SIG-M5 treated with dmso at 0.1 percent for 504 hours (cell line): ENCODE measurements at regions not wholly inside any gene's neighbourhood (a gene's known extent, or its start where the extent isn't known, plus 50 kb on each side); places are given as distances from the start of the nearest gene placed in this dataset.
A peak's percentile ranks its signal among the peaks of the same experiment; 100 is the strongest.
"Not testable (repeated sequence)": the region's sequence is repeated elsewhere in the genome, so short reads cannot be mapped to it uniquely, and the experiment has no call there.

Source experiments
- DNase-seq: peaks from one replicate; lab custom pipeline; 2025; ENCODE audit not compliant: unreplicated experiment; lab: John Stamatoyannopoulos, UW

GRCh38 chr13:99743094-99743493 is 228.5 kb downstream of the ZIC5 start:
- no peak for DNase-seq

GRCh38 chr13:99741960-99742359 is 229.6 kb downstream of the ZIC5 start:
- DNase-seq = no peak

GRCh38 chr13:99740251-99740979 is 231.2 kb downstream of the ZIC5 start:
- no peak for DNase-seq

- DNase-seq = no peak
Measured at GRCh38 chr13:99738626-99739025, 232.9 kb downstream of the ZIC5 start.

- no peak for DNase-seq
Measured at GRCh38 chr13:99737481-99738245, 233.9 kb downstream of the ZIC5 start.

DNA sequence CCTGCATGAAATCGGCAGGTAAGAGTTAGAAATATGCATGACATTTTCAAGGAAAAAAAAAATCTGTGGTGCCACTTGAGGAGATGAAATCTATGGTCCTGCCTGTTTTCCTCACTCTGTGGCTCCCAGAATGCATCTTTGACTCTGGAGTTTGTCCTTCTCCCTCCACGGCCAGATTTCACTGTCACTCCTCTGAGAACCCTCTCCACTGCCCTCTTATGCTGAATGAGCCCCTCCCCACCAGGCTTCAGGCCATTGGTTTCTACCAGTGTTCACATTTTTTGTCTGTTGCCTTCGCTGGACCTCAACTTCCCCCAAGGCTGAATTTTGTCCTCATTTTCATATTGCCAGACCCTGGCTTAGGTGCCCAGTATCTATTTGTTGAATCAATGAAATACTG is 235.0 kb downstream of the ZIC5 start:
- no peak for DNase-seq

- DNase-seq = no peak
Measured at GRCh38 chr13:99734013-99734693, 232.9 kb downstream of the TM9SF2 start.

DNA sequence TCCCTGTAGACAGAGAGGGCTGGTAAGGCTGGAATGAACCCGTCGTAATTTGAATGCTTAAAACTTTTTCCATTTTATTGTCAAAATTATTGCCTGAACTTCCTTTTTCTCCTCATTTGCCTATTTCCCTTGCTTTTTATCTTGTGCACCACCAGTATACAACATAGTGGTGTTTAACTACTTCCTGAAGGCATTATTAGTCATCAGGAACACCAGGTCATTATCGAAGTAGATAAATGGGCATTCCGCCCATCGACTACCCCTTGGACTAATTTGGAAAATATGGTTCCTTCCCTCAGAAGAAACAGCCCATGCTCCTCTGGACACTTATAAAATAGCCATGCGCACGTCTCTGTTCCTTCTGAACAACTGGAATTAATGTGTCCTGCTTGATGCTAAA is 232.1 kb downstream of the TM9SF2 start:
- DNase-seq = no peak

DNA sequence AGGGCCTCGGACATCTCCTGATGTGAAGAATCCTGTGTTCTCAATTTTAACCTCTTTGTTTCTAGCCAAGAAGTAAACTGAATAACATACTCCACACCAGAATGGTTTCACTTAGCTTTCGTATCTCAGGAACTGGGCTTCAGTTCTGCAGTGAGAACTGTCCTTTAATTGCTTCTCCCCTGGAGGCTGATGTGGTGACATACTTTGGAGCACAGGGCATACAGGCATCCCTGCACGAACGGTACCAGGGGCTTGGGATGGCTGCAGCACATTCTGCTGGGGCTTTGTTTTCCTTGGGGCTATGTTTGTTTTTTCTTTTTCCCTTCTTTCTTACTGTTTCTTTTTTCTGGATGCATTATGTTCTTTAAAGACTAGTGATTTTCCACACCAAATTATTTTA is 230.5 kb downstream of the TM9SF2 start:
- DNase-seq = no peak

GRCh38 chr13:99730403-99730802 is 229.1 kb downstream of the TM9SF2 start:
- no peak for DNase-seq

GRCh38 chr13:99729745-99730144 is 228.5 kb downstream of the TM9SF2 start:
- no peak for DNase-seq

DNA sequence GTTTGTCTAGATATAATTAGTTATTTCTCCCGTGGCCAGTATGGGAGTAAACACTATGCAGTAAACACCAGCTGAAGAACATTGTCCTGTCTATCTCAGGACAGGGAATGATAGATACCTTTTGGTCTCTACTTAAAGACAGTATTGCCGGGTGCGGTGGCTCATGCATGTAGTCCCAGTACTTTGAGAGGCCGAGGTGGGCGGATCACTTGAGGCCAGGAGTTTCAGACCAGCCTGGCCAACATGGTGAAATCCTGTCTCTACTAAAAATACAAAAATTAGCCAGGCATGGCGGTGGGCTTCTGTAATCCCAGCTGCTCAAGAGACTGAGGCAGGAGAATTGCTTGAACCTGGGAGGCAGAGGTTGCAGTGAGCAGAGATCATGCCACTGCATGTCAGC is 226.4 kb downstream of the TM9SF2 start:
- not testable (repeated sequence) for DNase-seq

- DNase-seq = no peak
Measured at GRCh38 chr13:99726282-99726894, 225.1 kb downstream of the TM9SF2 start.

DNA sequence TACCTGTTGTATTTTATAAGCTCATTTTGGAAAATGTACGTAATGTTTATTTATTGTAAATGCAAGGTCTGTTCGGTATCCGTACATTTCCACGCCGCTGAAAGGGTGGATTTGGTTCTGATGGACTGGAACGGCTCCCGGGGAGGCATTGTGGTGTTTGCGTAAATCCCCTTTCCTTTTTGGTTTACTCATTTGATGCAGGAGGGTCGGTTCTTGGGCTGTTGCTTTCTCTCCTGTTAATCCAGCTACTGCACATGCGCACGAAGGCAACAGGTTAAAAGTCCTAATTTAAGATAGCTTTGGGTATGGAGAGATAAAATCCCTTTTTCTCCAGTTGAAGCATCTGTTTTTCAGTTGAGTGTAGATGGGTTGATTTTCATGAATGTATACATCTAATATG is 224.4 kb downstream of the TM9SF2 start:
- no peak for DNase-seq

GRCh38 chr13:99724633-99725517 is 223.6 kb downstream of the TM9SF2 start:
- no peak for DNase-seq

GRCh38 chr13:99723878-99724277 is 222.6 kb downstream of the TM9SF2 start:
- no peak for DNase-seq

DNA sequence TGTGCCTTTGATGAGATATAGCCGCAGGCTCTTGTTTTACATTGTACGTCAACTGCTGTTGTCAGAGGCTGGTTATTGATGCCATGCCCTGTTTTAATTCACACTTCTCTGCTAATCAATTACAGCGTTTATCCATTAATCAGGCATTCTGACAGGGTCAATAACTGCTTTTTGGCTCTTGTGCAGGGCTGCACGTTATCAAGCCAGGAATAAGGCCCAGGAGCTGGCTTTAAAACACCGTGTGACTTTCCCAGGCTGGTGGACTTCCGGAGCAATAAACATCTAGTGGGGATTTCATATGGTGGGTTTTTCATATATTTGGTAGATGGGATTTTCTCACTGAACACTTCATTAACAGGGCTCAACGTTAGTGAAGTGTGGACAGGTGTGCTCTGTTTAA is 221.7 kb downstream of the TM9SF2 start:
- no peak for DNase-seq

DNA sequence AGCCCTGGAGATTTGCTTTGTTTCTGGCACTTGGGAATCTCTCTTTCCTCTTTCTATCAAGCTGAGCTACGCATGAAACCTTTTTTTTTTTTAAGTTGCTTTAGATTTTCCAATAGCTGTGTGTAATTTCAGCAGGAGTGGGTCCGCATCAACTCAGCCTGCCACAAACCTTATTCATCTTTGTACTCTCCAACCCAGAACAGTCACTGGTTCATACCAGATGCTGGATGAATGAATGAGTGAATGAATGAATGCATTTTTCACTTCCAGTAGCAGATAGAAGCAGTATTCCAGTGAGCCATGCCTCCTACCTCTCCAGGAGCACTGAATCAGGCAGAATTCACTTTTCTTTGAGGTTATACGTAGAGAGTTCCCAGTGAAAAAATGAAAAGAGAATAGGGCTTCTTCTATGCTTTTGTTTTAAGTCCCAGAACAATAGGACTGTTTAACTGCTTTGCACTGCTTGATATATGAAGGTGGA is 221.1 kb downstream of the TM9SF2 start:
- DNase-seq = no peak

DNA sequence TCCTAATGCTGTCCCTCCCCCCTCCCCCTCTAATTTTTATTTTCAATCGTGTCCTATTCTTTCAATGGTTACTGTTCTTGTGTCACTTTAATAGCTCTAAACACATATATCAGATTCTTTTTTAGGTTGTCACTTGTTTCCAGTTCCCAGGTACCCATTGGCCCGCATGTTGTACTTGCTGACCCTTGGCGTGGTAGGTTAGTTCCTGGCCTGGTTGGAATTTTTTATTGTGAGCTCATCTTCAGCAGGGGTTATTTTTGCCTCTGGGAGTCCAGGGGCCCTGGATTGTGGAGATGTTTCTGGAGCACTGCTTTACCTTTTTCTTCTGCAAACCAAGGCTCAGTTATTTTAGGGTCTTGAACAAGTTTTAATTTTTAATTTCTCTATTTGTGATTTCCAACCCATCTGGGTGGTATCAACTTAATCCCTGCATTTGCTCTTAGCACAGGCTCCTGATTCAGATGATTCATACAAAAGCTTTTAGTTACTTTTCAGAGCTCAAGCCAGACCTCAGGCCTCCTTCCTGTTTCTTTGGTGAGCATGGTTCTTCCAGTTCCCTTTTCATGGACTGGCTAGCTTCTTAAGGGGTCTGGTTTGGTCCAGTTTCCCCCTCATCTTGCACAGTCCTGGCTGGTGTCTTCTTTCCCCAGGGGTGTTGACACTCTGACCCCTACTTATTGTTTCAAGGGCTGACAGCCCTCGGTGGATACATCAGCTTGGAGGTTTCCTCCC is 220.5 kb downstream of the TM9SF2 start:
- DNase-seq = peak; percentile 72
